Endothelial cell of umbilical vein (primary cell): ENCODE measurements at regions not wholly inside any gene's neighbourhood (a gene's known extent, or its start where the extent isn't known, plus 50 kb on each side); places are given as distances from the start of the nearest gene placed in this dataset.
A peak's percentile ranks its signal among the peaks of the same experiment; 100 is the strongest.

Experiments used
- BruUV-seq: library from RNA; stranded (reverse); fragments of 400-500 nt; replicated peaks from 2 replicates; lab custom pipeline; 2021; lab: Mats Ljungman, UMichigan
- CTCF ChIA-PET: fragments of 300-600, 350-600 bp; sonication (Branson Sonifier 250); formaldehyde crosslinking; loops from one replicate; lab custom pipeline; 2021; ENCODE audit warnings: antibody characterized with exemption, inconsistent platforms; lab: Charles Lee
- POLR2A ChIA-PET: fragments of 300-600, 350-600 bp; sonication (Branson Sonifier 250); formaldehyde crosslinking; loops from one replicate; lab custom pipeline; 2021; ENCODE audit warnings: antibody characterized with exemption, inconsistent platforms; lab: Charles Lee
- DNase-seq: peaks from one replicate; pipeline ENCODE4 v3.0.0-alpha.2; 2011; ENCODE audit warnings: low read depth, low spot score
- FAIRE-seq: peaks from 2 replicates; lab custom pipeline; 2011; peaks lifted over from hg19 to GRCh38; lab: Jason Lieb, UNC
- H2AFZ ChIP-seq: 2 replicates; pipeline ENCODE4 v1.6.0; 2012; ENCODE audit warnings: low read depth, low read length, control low read depth, inconsistent platforms
- H3K27ac ChIP-seq: 2 replicates; pipeline ENCODE4 v1.5.1; 2011; ENCODE audit warnings: low read depth, mild to moderate bottlenecking, control low read depth, low read length, moderate library complexity; ENCODE audit not compliant: insufficient read depth
- H3K27me3 ChIP-seq, 2 experiments: 2 replicates each; pipeline versions ENCODE4 v1.6.0 to v1.6.1; 2011; ENCODE audit warnings: low read length in 2 of 2, mixed read lengths in 1 of 2; ENCODE audit not compliant: control insufficient read depth in 2 of 2, insufficient read depth in 2 of 2
- H3K36me3 ChIP-seq, 2 experiments: 2 replicates in 1 of 2; 3 replicates in 1 of 2; pipeline ENCODE4 v1.5.1; 2011; ENCODE audit warnings: low read length in 2 of 2, mild to moderate bottlenecking in 1 of 2, moderate library complexity in 1 of 2; ENCODE audit not compliant: control insufficient read depth in 2 of 2, insufficient read depth in 2 of 2; ENCODE audit errors: extremely low read depth in 1 of 2
- H3K4me1 ChIP-seq: 3 replicates; pipeline ENCODE4 v1.5.1; 2011; ENCODE audit warnings: mild to moderate bottlenecking, low read length; ENCODE audit not compliant: control insufficient read depth, insufficient read depth; ENCODE audit errors: extremely low read depth
- H3K4me2 ChIP-seq: 2 replicates; pipeline ENCODE4 v1.6.1; 2011; ENCODE audit warnings: low read length, control low read depth, mixed read lengths; ENCODE audit not compliant: insufficient read depth
- H3K4me3 ChIP-seq, 3 experiments: fragments of 200-600 bp in 1 of 3; sonication (generic), shearing (Covaris generic) in 1 of 3; replicated peaks in 1 of 3; 2 replicates each; pipeline ENCODE4 v1.5.1; 2011 to 2016; ENCODE audit warnings: control low read depth in 3 of 3, low read length in 3 of 3, mild to moderate bottlenecking in 2 of 3, inconsistent platforms in 1 of 3, low read depth in 1 of 3, moderate library complexity in 1 of 3; ENCODE audit not compliant: insufficient read depth in 1 of 3
- H3K79me2 ChIP-seq: 2 replicates; pipeline ENCODE4 v1.6.0; 2012; ENCODE audit warnings: low read length, inconsistent platforms; ENCODE audit not compliant: control insufficient read depth, insufficient read depth
- H3K9ac ChIP-seq: replicated peaks from 2 replicates; pipeline ENCODE3; 2011; ENCODE audit warnings: low read length, control low read depth; ENCODE audit not compliant: insufficient read depth; ENCODE audit errors: extremely low read depth
- H3K9me1 ChIP-seq: replicated peaks from 3 replicates; pipeline ENCODE4 v1.6.0; 2011; ENCODE audit warnings: mild to moderate bottlenecking, low read length; ENCODE audit not compliant: control insufficient read depth, insufficient read depth; ENCODE audit errors: extremely low read depth
- H3K9me3 ChIP-seq: replicated peaks from 2 replicates; pipeline ENCODE4 v1.5.1; 2012; ENCODE audit warnings: low read length, inconsistent platforms; ENCODE audit not compliant: control insufficient read depth, insufficient read depth
- H4K20me1 ChIP-seq: replicated peaks from 2 replicates; pipeline ENCODE3; 2011; ENCODE audit warnings: mild to moderate bottlenecking, low read length; ENCODE audit not compliant: control insufficient read depth, insufficient read depth; ENCODE audit errors: extremely low read depth
- CTCF ChIP-seq, 2 donors: IDR thresholded peaks; 1 replicate in 1 of 2; 2 replicates in 1 of 2; pipeline ENCODE4 v1.5.1; 2011; ENCODE audit warnings: low read length in 2 of 2, mild to moderate bottlenecking in 2 of 2, moderate library complexity in 2 of 2, control low read depth in 1 of 2, inconsistent platforms in 1 of 2, low read depth in 1 of 2; ENCODE audit not compliant: insufficient read depth in 1 of 2; ENCODE audit errors: extremely low read depth in 1 of 2
- EZH2 ChIP-seq: IDR thresholded peaks from 2 replicates; pipeline ENCODE4 v1.6.1; 2012; ENCODE audit warnings: borderline replicate concordance, low read depth, mild to moderate bottlenecking, moderate library complexity, low read length, inconsistent platforms; ENCODE audit not compliant: severe bottlenecking
- FOS ChIP-seq: IDR thresholded peaks from 2 replicates; pipeline ENCODE4 v1.6.1; 2011; ENCODE audit warnings: mild to moderate bottlenecking, low read length, moderate library complexity, borderline replicate concordance; ENCODE audit not compliant: insufficient read depth
- GATA2 ChIP-seq: IDR thresholded peaks from 2 replicates; pipeline ENCODE4 v1.7.0; 2011; ENCODE audit warnings: low read depth, mild to moderate bottlenecking, moderate library complexity, mixed read lengths, low read length; ENCODE audit not compliant: insufficient read length, insufficient read depth
- JUN ChIP-seq: IDR thresholded peaks from 2 replicates; pipeline ENCODE4 v1.6.1; 2011; ENCODE audit warnings: borderline replicate concordance, low read depth; ENCODE audit not compliant: insufficient read length, insufficient read depth
- MAX ChIP-seq: IDR thresholded peaks from 2 replicates; pipeline ENCODE4 v1.6.1; 2011; ENCODE audit not compliant: insufficient read depth, insufficient read length
- MYC ChIP-seq: IDR thresholded peaks from one replicate; pipeline ENCODE4 v1.6.1; 2011; ENCODE audit warnings: mild to moderate bottlenecking, low read depth, low read length
- POLR2A ChIP-seq: IDR thresholded peaks from 2 replicates; pipeline ENCODE4 v1.6.1; 2012; ENCODE audit warnings: low read depth, mild to moderate bottlenecking, control low read depth, low read length
- POLR2AphosphoS5 ChIP-seq: IDR thresholded peaks from 2 replicates; pipeline ENCODE4 v1.6.1; 2012; ENCODE audit warnings: low read depth, mild to moderate bottlenecking, control low read depth, low read length, moderate library complexity; ENCODE audit not compliant: insufficient read depth
- dilution Hi-C: fragments of 300-500 bp; cut with MboI; formaldehyde crosslinking; loops from one replicate; pipeline ENCODE4 v1.15.0; 2019; ENCODE audit warnings: low sequenced_read_pairs; ENCODE audit not compliant: extremely low pct_ligation_motif_present
- intact Hi-C: fragments of 100-400 bp; cut with micrococcal nuclease; formaldehyde crosslinking; loops from one replicate; pipeline ENCODE4 v1.10.0; 2022

GRCh38 chr1:68291688-68292384 is 59.5 kb upstream of the WLS start:
- DNase-seq (no peak), FAIRE-seq (peak; percentile 63)
- Histone ChIP-seq H3K79me2 (no peaks in the 10 kb centered on the region), H3K4me3 (no peak overlapping the region), H3K4me1 (peaks cover 7% of the 10 kb centered on the region), H3K27me3 (no peaks in the 10 kb centered on the region), H3K36me3 (no peaks in the 10 kb centered on the region), H3K9me3 (no peaks in the 10 kb centered on the region), H3K27ac (no peak overlapping the region), H3K9ac (no peak overlapping the region), H2AFZ (no peak overlapping the region), H4K20me1 (no peaks in the 10 kb centered on the region), H3K9me1 (no peaks in the 10 kb centered on the region), H3K4me2 (no peak overlapping the region)
- POLR2A ChIA-PET: no interaction called here
- dilution Hi-C loops: no loop called here
- TF ChIP-seq EZH2 (no peak), POLR2AphosphoS5 (no peak), POLR2A (no peak), MYC (no peak)
- intact Hi-C loops: no loop called here
- BruUV-seq: no TSS peak
- CTCF ChIA-PET: interaction anchor here (1.6 kb wide), 1 partner anchor 9 kb away, joined by 4 read pairs; no protein-coding TSS in a partner anchor

- Histone ChIP-seq H3K4me2 (no peak overlapping the region), H3K9ac (no peak overlapping the region), H3K9me3 (no peaks in the 10 kb centered on the region), H2AFZ (no peak overlapping the region), H3K27ac (no peak overlapping the region), H3K36me3 (no peaks in the 10 kb centered on the region), H3K4me3 (no peak overlapping the region), H3K9me1 (no peaks in the 10 kb centered on the region), H3K27me3 (no peaks in the 10 kb centered on the region), H4K20me1 (no peaks in the 10 kb centered on the region), H3K4me1 (no peaks in the 10 kb centered on the region), H3K79me2 (no peaks in the 10 kb centered on the region)
- FAIRE-seq: no peak
- no TSS peak for BruUV-seq
- POLR2A ChIA-PET: no interaction called here
- CTCF ChIA-PET: interaction anchor here (0.7 to 1.1 kb wide), 4 partner anchors 11 to 167 kb away, joined by 3 read pairs; no protein-coding TSS in a partner anchor
- dilution Hi-C loops (no loop called here), intact Hi-C loops (no loop called here)
- DNase-seq: no peak
- TF ChIP-seq MAX (no peak), MYC (no peak), POLR2AphosphoS5 (no peak), FOS (no peak), GATA2 (no peak), CTCF (IDR thresholded peaks at IDR 0.05; ENCODE audit: extremely low read depth in 1 of 2, insufficient read depth in 1 of 2, low read depth in 1 of 2, low read length in 2 of 2) (no peak), POLR2A (no peak), EZH2 (no peak), JUN (no peak)
These were observed 54.9 kb upstream of the WLS start for GRCh38 chr1:68287241-68287640.
